Endothelial cell of umbilical vein (primary cell): ENCODE measurements at regions not wholly inside any gene's neighbourhood (a gene's known extent, or its start where the extent isn't known, plus 50 kb on each side); places are given as distances from the start of the nearest gene placed in this dataset.

ENCODE experiments used
- BruUV-seq: library from RNA; stranded (reverse); fragments of 400-500 nt; replicated peaks from 2 replicates; lab custom pipeline; 2021; lab: Mats Ljungman, UMichigan
- CTCF ChIA-PET: fragments of 300-600, 350-600 bp; sonication (Branson Sonifier 250); formaldehyde crosslinking; loops from one replicate; lab custom pipeline; 2021; ENCODE audit warnings: antibody characterized with exemption, inconsistent platforms; lab: Charles Lee
- POLR2A ChIA-PET: fragments of 300-600, 350-600 bp; sonication (Branson Sonifier 250); formaldehyde crosslinking; loops from one replicate; lab custom pipeline; 2021; ENCODE audit warnings: antibody characterized with exemption, inconsistent platforms; lab: Charles Lee
- DNase-seq: peaks from one replicate; pipeline ENCODE4 v3.0.0-alpha.2; 2011; ENCODE audit warnings: low read depth, low spot score
- FAIRE-seq: peaks from 2 replicates; lab custom pipeline; 2011; peaks lifted over from hg19 to GRCh38; lab: Jason Lieb, UNC
- H2AFZ ChIP-seq: 2 replicates; pipeline ENCODE4 v1.6.0; 2012; ENCODE audit warnings: low read depth, low read length, control low read depth, inconsistent platforms
- H3K27ac ChIP-seq: 2 replicates; pipeline ENCODE4 v1.5.1; 2011; ENCODE audit warnings: low read depth, mild to moderate bottlenecking, control low read depth, low read length, moderate library complexity; ENCODE audit not compliant: insufficient read depth
- H3K27me3 ChIP-seq, 2 experiments: 2 replicates each; pipeline versions ENCODE4 v1.6.0 to v1.6.1; 2011; ENCODE audit warnings: low read length in 2 of 2, mixed read lengths in 1 of 2; ENCODE audit not compliant: control insufficient read depth in 2 of 2, insufficient read depth in 2 of 2
- H3K36me3 ChIP-seq, 2 experiments: 2 replicates in 1 of 2; 3 replicates in 1 of 2; pipeline ENCODE4 v1.5.1; 2011; ENCODE audit warnings: low read length in 2 of 2, mild to moderate bottlenecking in 1 of 2, moderate library complexity in 1 of 2; ENCODE audit not compliant: control insufficient read depth in 2 of 2, insufficient read depth in 2 of 2; ENCODE audit errors: extremely low read depth in 1 of 2
- H3K4me1 ChIP-seq: 3 replicates; pipeline ENCODE4 v1.5.1; 2011; ENCODE audit warnings: mild to moderate bottlenecking, low read length; ENCODE audit not compliant: control insufficient read depth, insufficient read depth; ENCODE audit errors: extremely low read depth
- H3K4me2 ChIP-seq: 2 replicates; pipeline ENCODE4 v1.6.1; 2011; ENCODE audit warnings: low read length, control low read depth, mixed read lengths; ENCODE audit not compliant: insufficient read depth
- H3K4me3 ChIP-seq, 3 experiments: fragments of 200-600 bp in 1 of 3; sonication (generic), shearing (Covaris generic) in 1 of 3; replicated peaks in 1 of 3; 2 replicates each; pipeline ENCODE4 v1.5.1; 2011 to 2016; ENCODE audit warnings: control low read depth in 3 of 3, low read length in 3 of 3, mild to moderate bottlenecking in 2 of 3, inconsistent platforms in 1 of 3, low read depth in 1 of 3, moderate library complexity in 1 of 3; ENCODE audit not compliant: insufficient read depth in 1 of 3
- H3K79me2 ChIP-seq: 2 replicates; pipeline ENCODE4 v1.6.0; 2012; ENCODE audit warnings: low read length, inconsistent platforms; ENCODE audit not compliant: control insufficient read depth, insufficient read depth
- H3K9ac ChIP-seq: replicated peaks from 2 replicates; pipeline ENCODE3; 2011; ENCODE audit warnings: low read length, control low read depth; ENCODE audit not compliant: insufficient read depth; ENCODE audit errors: extremely low read depth
- H3K9me1 ChIP-seq: replicated peaks from 3 replicates; pipeline ENCODE4 v1.6.0; 2011; ENCODE audit warnings: mild to moderate bottlenecking, low read length; ENCODE audit not compliant: control insufficient read depth, insufficient read depth; ENCODE audit errors: extremely low read depth
- H3K9me3 ChIP-seq: replicated peaks from 2 replicates; pipeline ENCODE4 v1.5.1; 2012; ENCODE audit warnings: low read length, inconsistent platforms; ENCODE audit not compliant: control insufficient read depth, insufficient read depth
- H4K20me1 ChIP-seq: replicated peaks from 2 replicates; pipeline ENCODE3; 2011; ENCODE audit warnings: mild to moderate bottlenecking, low read length; ENCODE audit not compliant: control insufficient read depth, insufficient read depth; ENCODE audit errors: extremely low read depth
- EZH2 ChIP-seq: IDR thresholded peaks from 2 replicates; pipeline ENCODE4 v1.6.1; 2012; ENCODE audit warnings: borderline replicate concordance, low read depth, mild to moderate bottlenecking, moderate library complexity, low read length, inconsistent platforms; ENCODE audit not compliant: severe bottlenecking
- FOS ChIP-seq: IDR thresholded peaks from 2 replicates; pipeline ENCODE4 v1.6.1; 2011; ENCODE audit warnings: mild to moderate bottlenecking, low read length, moderate library complexity, borderline replicate concordance; ENCODE audit not compliant: insufficient read depth
- GATA2 ChIP-seq: IDR thresholded peaks from 2 replicates; pipeline ENCODE4 v1.7.0; 2011; ENCODE audit warnings: low read depth, mild to moderate bottlenecking, moderate library complexity, mixed read lengths, low read length; ENCODE audit not compliant: insufficient read length, insufficient read depth
- JUN ChIP-seq: IDR thresholded peaks from 2 replicates; pipeline ENCODE4 v1.6.1; 2011; ENCODE audit warnings: borderline replicate concordance, low read depth; ENCODE audit not compliant: insufficient read length, insufficient read depth
- MYC ChIP-seq: IDR thresholded peaks from one replicate; pipeline ENCODE4 v1.6.1; 2011; ENCODE audit warnings: mild to moderate bottlenecking, low read depth, low read length
- POLR2AphosphoS5 ChIP-seq: IDR thresholded peaks from 2 replicates; pipeline ENCODE4 v1.6.1; 2012; ENCODE audit warnings: low read depth, mild to moderate bottlenecking, control low read depth, low read length, moderate library complexity; ENCODE audit not compliant: insufficient read depth
- dilution Hi-C: fragments of 300-500 bp; cut with MboI; formaldehyde crosslinking; loops from one replicate; pipeline ENCODE4 v1.15.0; 2019; ENCODE audit warnings: low sequenced_read_pairs; ENCODE audit not compliant: extremely low pct_ligation_motif_present
- intact Hi-C: fragments of 100-400 bp; cut with micrococcal nuclease; formaldehyde crosslinking; loops from one replicate; pipeline ENCODE4 v1.10.0; 2022
- TF ChIP-seq, protein P1 (sequence below), 2 donors: IDR thresholded peaks; 1 replicate in 1 of 2; 2 replicates in 1 of 2; pipeline ENCODE4 v1.5.1; 2011; ENCODE audit warnings: low read length in 2 of 2, mild to moderate bottlenecking in 2 of 2, moderate library complexity in 2 of 2, control low read depth in 1 of 2, inconsistent platforms in 1 of 2, low read depth in 1 of 2; ENCODE audit not compliant: insufficient read depth in 1 of 2; ENCODE audit errors: extremely low read depth in 1 of 2

DNA sequence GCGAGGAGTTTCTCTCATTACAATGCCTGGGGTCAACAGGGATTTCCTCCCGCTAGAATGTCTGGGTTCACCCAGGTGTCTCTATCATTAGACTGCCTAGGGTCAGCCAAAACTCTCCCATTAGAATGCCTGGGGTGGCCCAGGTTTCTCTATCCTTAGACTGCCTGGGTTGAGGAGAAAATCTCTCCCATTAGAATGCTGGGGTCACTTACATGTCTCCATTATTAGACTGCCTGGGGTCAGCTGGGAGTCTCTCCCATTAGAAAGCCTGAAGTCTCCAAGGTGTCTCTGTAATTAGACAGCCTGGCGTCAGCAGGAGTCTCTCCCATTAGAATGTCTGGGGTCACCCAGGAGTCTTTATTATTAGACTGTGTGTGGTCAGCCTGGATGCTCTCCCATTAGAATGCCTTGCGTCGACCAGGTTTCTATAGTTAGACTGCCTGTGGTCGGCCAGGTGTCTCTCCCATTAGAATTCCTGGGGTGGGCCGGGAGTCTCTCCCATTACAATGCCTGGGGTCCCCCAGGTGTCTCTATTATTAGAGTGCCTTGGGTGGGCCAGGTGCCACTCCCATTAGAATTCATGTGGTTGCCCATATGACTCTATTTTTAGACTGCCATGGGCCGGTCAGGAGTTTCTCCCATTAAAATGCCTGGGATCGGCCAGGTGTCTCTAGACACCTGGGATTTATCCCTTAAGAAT is 2272.1 kb downstream of the TP53TG3F start:
- DNase-seq (no peak), FAIRE-seq (no peak)
- Histone ChIP-seq H3K9me3 (no peaks in the 10 kb centered on the region), H3K27ac (no peak overlapping the region), H4K20me1 (no peaks in the 10 kb centered on the region), H3K4me2 (no peak overlapping the region), H3K4me1 (no peaks in the 10 kb centered on the region), H3K36me3 (no peaks in the 10 kb centered on the region), H3K9ac (no peak overlapping the region), H3K4me3 (no peak overlapping the region), H3K79me2 (no peaks in the 10 kb centered on the region), H3K9me1 (no peaks in the 10 kb centered on the region), H3K27me3 (no peaks in the 10 kb centered on the region), H2AFZ (no peak overlapping the region)
- CTCF ChIA-PET: no interaction called here
- no TSS peak for BruUV-seq
- intact Hi-C loops: no loop called here
- dilution Hi-C loops: no loop called here
- no peak for TF ChIP-seq MYC
- TF ChIP-seq JUN: no peak
- POLR2A ChIA-PET: no interaction called here

DNA sequence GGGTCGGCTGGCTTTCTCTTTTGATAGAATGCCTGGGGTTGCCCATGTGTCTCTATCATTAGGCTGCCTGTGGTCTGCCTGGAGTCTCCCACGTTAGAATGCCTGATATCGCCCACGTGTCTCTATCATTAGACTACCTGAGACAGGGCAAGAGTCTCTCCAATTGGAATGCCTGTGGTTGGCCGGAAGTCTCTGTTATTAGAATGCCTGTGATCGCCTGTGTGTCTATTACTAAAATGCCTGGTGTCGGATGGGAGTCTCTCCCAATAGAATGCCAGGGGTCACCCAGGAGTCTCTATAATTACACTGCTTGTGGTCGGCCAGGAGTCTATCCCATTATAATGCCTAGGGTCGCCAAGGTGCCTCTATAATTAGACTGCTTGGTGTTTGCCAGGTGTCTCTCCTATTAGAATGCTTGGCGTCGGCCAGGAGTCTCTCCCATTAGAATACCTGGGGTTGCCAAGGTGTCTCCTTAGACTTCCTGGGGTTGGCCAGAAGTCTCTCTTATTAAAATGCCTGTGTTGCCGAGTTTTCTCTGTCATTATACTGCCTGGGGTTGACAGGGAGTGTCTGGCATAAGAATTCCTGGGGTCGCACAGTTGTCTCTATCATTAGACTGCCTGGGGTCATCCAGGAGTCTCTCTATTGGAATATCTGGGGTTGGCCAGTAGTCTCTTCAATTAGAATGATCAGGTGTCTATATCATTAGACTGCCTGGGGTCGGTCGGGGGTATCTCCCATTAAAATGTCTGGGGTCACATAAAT is 2272.8 kb downstream of the TP53TG3F start:
- Histone ChIP-seq H3K9ac (no peak overlapping the region), H4K20me1 (no peaks in the 10 kb centered on the region), H3K79me2 (no peaks in the 10 kb centered on the region), H2AFZ (no peak overlapping the region), H3K27me3 (no peaks in the 10 kb centered on the region), H3K4me1 (no peaks in the 10 kb centered on the region), H3K9me3 (no peaks in the 10 kb centered on the region), H3K4me3 (no peak overlapping the region), H3K4me2 (no peak overlapping the region), H3K27ac (no peak overlapping the region), H3K9me1 (no peaks in the 10 kb centered on the region), H3K36me3 (no peaks in the 10 kb centered on the region)
- TF ChIP-seq GATA2: no peak
- TF ChIP-seq EZH2: no peak
- no peak for TF ChIP-seq JUN
- TF ChIP-seq, protein P1, sequence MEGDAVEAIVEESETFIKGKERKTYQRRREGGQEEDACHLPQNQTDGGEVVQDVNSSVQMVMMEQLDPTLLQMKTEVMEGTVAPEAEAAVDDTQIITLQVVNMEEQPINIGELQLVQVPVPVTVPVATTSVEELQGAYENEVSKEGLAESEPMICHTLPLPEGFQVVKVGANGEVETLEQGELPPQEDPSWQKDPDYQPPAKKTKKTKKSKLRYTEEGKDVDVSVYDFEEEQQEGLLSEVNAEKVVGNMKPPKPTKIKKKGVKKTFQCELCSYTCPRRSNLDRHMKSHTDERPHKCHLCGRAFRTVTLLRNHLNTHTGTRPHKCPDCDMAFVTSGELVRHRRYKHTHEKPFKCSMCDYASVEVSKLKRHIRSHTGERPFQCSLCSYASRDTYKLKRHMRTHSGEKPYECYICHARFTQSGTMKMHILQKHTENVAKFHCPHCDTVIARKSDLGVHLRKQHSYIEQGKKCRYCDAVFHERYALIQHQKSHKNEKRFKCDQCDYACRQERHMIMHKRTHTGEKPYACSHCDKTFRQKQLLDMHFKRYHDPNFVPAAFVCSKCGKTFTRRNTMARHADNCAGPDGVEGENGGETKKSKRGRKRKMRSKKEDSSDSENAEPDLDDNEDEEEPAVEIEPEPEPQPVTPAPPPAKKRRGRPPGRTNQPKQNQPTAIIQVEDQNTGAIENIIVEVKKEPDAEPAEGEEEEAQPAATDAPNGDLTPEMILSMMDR (IDR thresholded peaks at IDR 0.05; ENCODE audit: extremely low read depth in 1 of 2, insufficient read depth in 1 of 2, low read depth in 1 of 2, low read length in 2 of 2): no peak
- no peak for TF ChIP-seq POLR2AphosphoS5
- no peak for TF ChIP-seq FOS
- no peak for TF ChIP-seq MYC
- intact Hi-C loops (no loop called here), dilution Hi-C loops (no loop called here)
- no peak for DNase-seq
- ChIA-PET CTCF (no interaction called here), POLR2A (no interaction called here)
- FAIRE-seq: no peak
- no TSS peak for BruUV-seq
